ENCODE measurements at regions not wholly inside any gene's neighbourhood (a gene's known extent, or its start where the extent isn't known, plus 50 kb on each side); places are given as distances from the start of the nearest gene placed in this dataset.
A peak's percentile ranks its signal among the peaks of the same experiment; 100 is the strongest.

DNA sequence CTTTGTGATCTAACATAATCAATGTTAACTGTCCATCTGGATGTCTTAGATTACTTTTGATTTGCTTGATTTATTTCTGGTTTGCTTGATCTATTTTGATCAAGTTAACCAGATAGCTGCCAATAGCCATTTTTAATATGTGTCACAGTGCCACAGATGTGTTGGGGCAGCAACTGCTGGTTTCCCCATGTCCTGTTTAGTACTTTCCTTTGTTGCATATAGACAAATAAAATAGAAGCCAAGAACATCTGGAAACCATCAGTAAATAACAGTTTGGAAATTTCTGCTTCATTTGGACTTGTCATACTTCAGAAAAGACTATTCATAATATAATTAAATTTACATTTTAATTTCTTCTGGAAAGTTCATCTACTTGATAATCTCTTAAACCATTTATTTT lies 145.6 kb upstream of the C21orf91 start:
- DNase-seq (ENCODE audit: low read depth): no peak
- no peak overlapping the region for H3K4me3 ChIP-seq (ENCODE audit: low read depth, low read length)
- in situ Hi-C loops (cut with HindIII; ENCODE audit: low sequenced_read_pairs): no loop called here
- TF ChIP-seq, protein P1, sequence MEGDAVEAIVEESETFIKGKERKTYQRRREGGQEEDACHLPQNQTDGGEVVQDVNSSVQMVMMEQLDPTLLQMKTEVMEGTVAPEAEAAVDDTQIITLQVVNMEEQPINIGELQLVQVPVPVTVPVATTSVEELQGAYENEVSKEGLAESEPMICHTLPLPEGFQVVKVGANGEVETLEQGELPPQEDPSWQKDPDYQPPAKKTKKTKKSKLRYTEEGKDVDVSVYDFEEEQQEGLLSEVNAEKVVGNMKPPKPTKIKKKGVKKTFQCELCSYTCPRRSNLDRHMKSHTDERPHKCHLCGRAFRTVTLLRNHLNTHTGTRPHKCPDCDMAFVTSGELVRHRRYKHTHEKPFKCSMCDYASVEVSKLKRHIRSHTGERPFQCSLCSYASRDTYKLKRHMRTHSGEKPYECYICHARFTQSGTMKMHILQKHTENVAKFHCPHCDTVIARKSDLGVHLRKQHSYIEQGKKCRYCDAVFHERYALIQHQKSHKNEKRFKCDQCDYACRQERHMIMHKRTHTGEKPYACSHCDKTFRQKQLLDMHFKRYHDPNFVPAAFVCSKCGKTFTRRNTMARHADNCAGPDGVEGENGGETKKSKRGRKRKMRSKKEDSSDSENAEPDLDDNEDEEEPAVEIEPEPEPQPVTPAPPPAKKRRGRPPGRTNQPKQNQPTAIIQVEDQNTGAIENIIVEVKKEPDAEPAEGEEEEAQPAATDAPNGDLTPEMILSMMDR (IDR thresholded peaks at IDR 0.05; ENCODE audit: low read depth, low read length, missing control alignments): no peak

GRCh38 chr21:17964199-17964598 lies 145.0 kb upstream of the C21orf91 start:
- no peak for DNase-seq (ENCODE audit: low read depth)
- H3K4me3 ChIP-seq (ENCODE audit: low read depth, low read length): no peak overlapping the region
- TF ChIP-seq, protein P1 (IDR thresholded peaks at IDR 0.05; ENCODE audit: low read depth, low read length, missing control alignments): no peak
- in situ Hi-C loops (cut with HindIII; ENCODE audit: low sequenced_read_pairs): no loop called here

GRCh38 chr21:17950591-17950990 lies 131.4 kb upstream of the C21orf91 start:
- H3K4me3 ChIP-seq (ENCODE audit: low read depth, low read length): no peak overlapping the region
- no peak for DNase-seq (ENCODE audit: low read depth)
- in situ Hi-C loops (cut with HindIII; ENCODE audit: low sequenced_read_pairs): no loop called here
- TF ChIP-seq, protein P1 (IDR thresholded peaks at IDR 0.05; ENCODE audit: low read depth, low read length, missing control alignments): no peak

GRCh38 chr21:17949421-17949820 lies 130.3 kb upstream of the C21orf91 start:
- no peak overlapping the region for H3K4me3 ChIP-seq (ENCODE audit: low read depth, low read length)
- no peak for DNase-seq (ENCODE audit: low read depth)
- in situ Hi-C loops (cut with HindIII; ENCODE audit: low sequenced_read_pairs): no loop called here
- TF ChIP-seq, protein P1 (IDR thresholded peaks at IDR 0.05; ENCODE audit: low read depth, low read length, missing control alignments): no peak

GRCh38 chr21:17947531-17947930 lies 128.4 kb upstream of the C21orf91 start:
- in situ Hi-C loops (cut with HindIII; ENCODE audit: low sequenced_read_pairs): no loop called here
- no peak overlapping the region for H3K4me3 ChIP-seq (ENCODE audit: low read depth, low read length)
- no peak for DNase-seq (ENCODE audit: low read depth)
- TF ChIP-seq, protein P1 (IDR thresholded peaks at IDR 0.05; ENCODE audit: low read depth, low read length, missing control alignments): no peak

- TF ChIP-seq, protein P1 (IDR thresholded peaks at IDR 0.05; ENCODE audit: low read depth, low read length, missing control alignments): peak; percentile 30
- H3K4me3 ChIP-seq (ENCODE audit: low read depth, low read length): no peak overlapping the region
- in situ Hi-C loops (cut with HindIII; ENCODE audit: low sequenced_read_pairs): no loop called here
- no peak for DNase-seq (ENCODE audit: low read depth)
These were observed 111.9 kb upstream of the C21orf91 start for GRCh38 chr21:17931080-17931479.

GRCh38 chr21:17930093-17930492 lies 110.9 kb upstream of the C21orf91 start:
- TF ChIP-seq, protein P1 (IDR thresholded peaks at IDR 0.05; ENCODE audit: low read depth, low read length, missing control alignments): no peak
- in situ Hi-C loops (cut with HindIII; ENCODE audit: low sequenced_read_pairs): no loop called here
- no peak for DNase-seq (ENCODE audit: low read depth)
- H3K4me3 ChIP-seq (ENCODE audit: low read depth, low read length): no peak overlapping the region

Measured in astrocyte of the cerebellum (primary cell).